Neural cell (in vitro differentiated cells): ENCODE measurements at regions not wholly inside any gene's neighbourhood (a gene's known extent, or its start where the extent isn't known, plus 50 kb on each side); places are given as distances from the start of the nearest gene placed in this dataset.

Experiments
- CTCF ChIP-seq: fragments of 450-650 bp; IDR thresholded peaks from 2 replicates; pipeline ENCODE4 v1.5.1; 2014; ENCODE audit warnings: antibody characterized with exemption, mild to moderate bottlenecking, moderate library complexity; ENCODE audit not compliant: poor library complexity, severe bottlenecking
- EP300 ChIP-seq: fragments of 450-650 bp; conservative IDR thresholded peaks from 2 replicates; pipeline ENCODE4 v1.6.1; 2014; ENCODE audit warnings: antibody characterized with exemption, mild to moderate bottlenecking, moderate library complexity; ENCODE audit not compliant: poor library complexity, severe bottlenecking
- RAD21 ChIP-seq: fragments of 450-650 bp; conservative IDR thresholded peaks from 2 replicates; pipeline ENCODE4 v1.6.1; 2014; ENCODE audit warnings: antibody characterized with exemption, mild to moderate bottlenecking, moderate library complexity
- REST ChIP-seq: IDR thresholded peaks from 2 replicates; pipeline ENCODE4 v1.6.1; 2012; ENCODE audit warnings: borderline replicate concordance
- TAF1 ChIP-seq: IDR thresholded peaks from 2 replicates; pipeline ENCODE4 v1.6.1; 2012; ENCODE audit warnings: low read depth

- TF ChIP-seq CTCF = no peak
- TF ChIP-seq TAF1 = no peak
- no peak for TF ChIP-seq RAD21
- TF ChIP-seq EP300 = no peak
- no peak for TF ChIP-seq REST
These were observed 498.3 kb upstream of the SULF2 start for GRCh38 chr20:48283470-48284110.
